GM12892 (cell line): ENCODE measurements at regions not wholly inside any gene's neighbourhood (a gene's known extent, or its start where the extent isn't known, plus 50 kb on each side); places are given as distances from the start of the nearest gene placed in this dataset.

Experiments used
- DNase-seq: peaks from one replicate; pipeline ENCODE4 v3.0.0; 2011; ENCODE audit not compliant: insufficient read length
- FAIRE-seq: peaks from 2 replicates; lab custom pipeline; 2011; peaks lifted over from hg19 to GRCh38; lab: Jason Lieb, UNC
- POLR2A ChIP-seq: IDR thresholded peaks from 2 replicates; pipeline ENCODE4 v1.6.1; 2011; ENCODE audit warnings: low read depth, low read length, control low read depth
- POLR2AphosphoS5 ChIP-seq: IDR thresholded peaks from 2 replicates; pipeline ENCODE4 v1.6.1; 2011; ENCODE audit warnings: low read depth, low read length, control low read depth
- TAF1 ChIP-seq: IDR thresholded peaks from 2 replicates; pipeline ENCODE4 v1.6.1; 2011; ENCODE audit warnings: low read depth, mild to moderate bottlenecking, control low read depth, low read length, borderline replicate concordance

- no peak for FAIRE-seq
- no peak for TF ChIP-seq POLR2AphosphoS5
- TF ChIP-seq TAF1, result no peak
- TF ChIP-seq POLR2A, result no peak
Measured at GRCh38 chr5:141785135-141785534, 93.1 kb downstream of the PCDH1 start.

GRCh38 chr5:141784529-141784928, 93.7 kb downstream of the PCDH1 start:
- FAIRE-seq, result no peak
- DNase-seq, result no peak
- TF ChIP-seq TAF1 (no peak), POLR2AphosphoS5 (no peak), POLR2A (no peak)

More at GRCh38 chr5:141785135-141785534, 93.1 kb downstream of the PCDH1 start:
- no peak for DNase-seq

- FAIRE-seq (no peak), DNase-seq (no peak)
- TF ChIP-seq POLR2A (no peak), TAF1 (no peak), POLR2AphosphoS5 (no peak)
Measured at GRCh38 chr5:141783947-141784296, 94.3 kb downstream of the PCDH1 start.

GRCh38 chr5:141783005-141783946, 94.9 kb downstream of the PCDH1 start:
- DNase-seq (no peak), FAIRE-seq (no peak)
- no peak for TF ChIP-seq TAF1

- no peak for DNase-seq
- no peak for TF ChIP-seq POLR2AphosphoS5
- TF ChIP-seq TAF1, result no peak
- TF ChIP-seq POLR2A, result no peak
- FAIRE-seq, result no peak
Measured at GRCh38 chr5:141781910-141782309, 96.3 kb downstream of the PCDH1 start.

- DNase-seq (no peak), FAIRE-seq (peak; percentile 61)
- TF ChIP-seq TAF1 (no peak), POLR2AphosphoS5 (no peak), POLR2A (no peak)
Measured at GRCh38 chr5:141780952-141781781, 97.0 kb downstream of the PCDH1 start.

- TF ChIP-seq POLR2A (no peak), TAF1 (no peak), POLR2AphosphoS5 (no peak)
- DNase-seq (no peak), FAIRE-seq (no peak)
Measured at GRCh38 chr5:141780240-141780951, 97.8 kb downstream of the PCDH1 start.

- no peak for FAIRE-seq
Measured at GRCh38 chr5:141779503-141779973, 97.5 kb upstream of the ARAP3 start.

GRCh38 chr5:141778683-141779082, 96.7 kb upstream of the ARAP3 start:
- FAIRE-seq, result no peak
- TF ChIP-seq POLR2A (no peak), POLR2AphosphoS5 (no peak), TAF1 (no peak)
- no peak for DNase-seq

More at GRCh38 chr5:141779503-141779973, 97.5 kb upstream of the ARAP3 start:
- DNase-seq, result no peak
- TF ChIP-seq POLR2AphosphoS5 (no peak), POLR2A (no peak), TAF1 (no peak)

- TF ChIP-seq POLR2AphosphoS5 (no peak), POLR2A (no peak)
- DNase-seq, result no peak
- no peak for FAIRE-seq
Measured at GRCh38 chr5:141778206-141778605, 96.2 kb upstream of the ARAP3 start.

- TF ChIP-seq POLR2AphosphoS5 (no peak), TAF1 (no peak), POLR2A (no peak)
- DNase-seq (no peak), FAIRE-seq (no peak)
Measured at GRCh38 chr5:141777711-141778110, 95.7 kb upstream of the ARAP3 start.
